IMR-90 (cell line): ENCODE measurements at regions not wholly inside any gene's neighbourhood (a gene's known extent, or its start where the extent isn't known, plus 50 kb on each side); places are given as distances from the start of the nearest gene placed in this dataset.

Experiments used
- ATAC-seq: fragments of 200-7000 bp; cut with Tn5 transposase; 2 replicates; pipeline ENCODE4 v1.9.1; 2020; ENCODE audit warnings: low read depth, mild to moderate bottlenecking, moderate library complexity
- BruUV-seq: library from RNA; stranded (reverse); fragments of 400-500 nt; replicated peaks from 2 replicates; lab custom pipeline; 2021; lab: Mats Ljungman, UMichigan
- CTCF ChIA-PET: fragments of 300-600 bp; formaldehyde crosslinking; extraction: SDS; loops from one replicate; lab custom pipeline; 2021; ENCODE audit warnings: antibody characterized with exemption; lab: Yijun Ruan, JAX
- POLR2A ChIA-PET: fragments of 300-600 bp; sonication (Branson Sonifier 250); formaldehyde crosslinking; loops from one replicate; lab custom pipeline; 2022; ENCODE audit warnings: antibody characterized with exemption; ENCODE audit not compliant: unreplicated experiment; lab: Charles Lee
- DNase-seq: peaks from one replicate; pipeline ENCODE4 v3.0.0; 2013
- H2AFZ ChIP-seq: replicated peaks from 2 replicates; pipeline ENCODE3; 2013; ENCODE audit warnings: low read length, mild to moderate bottlenecking; ENCODE audit not compliant: poor library complexity
- H2AK5ac ChIP-seq: 2 replicates; pipeline ENCODE4 v1.6.1; 2013; ENCODE audit warnings: low read depth, low read length, inconsistent platforms
- H2AK9ac ChIP-seq: replicated peaks from 2 replicates; pipeline ENCODE3; 2013; ENCODE audit warnings: mild to moderate bottlenecking, low read depth, low read length, moderate library complexity; ENCODE audit not compliant: poor library complexity
- H2BK120ac ChIP-seq: 2 replicates; pipeline ENCODE4 v1.6.1; 2013; ENCODE audit warnings: low read depth, low read length, inconsistent platforms
- H2BK15ac ChIP-seq: 3 replicates; pipeline ENCODE4 v1.6.1; 2013; ENCODE audit warnings: low read depth, low read length, inconsistent platforms
- H2BK20ac ChIP-seq: 2 replicates; pipeline ENCODE4 v1.6.1; 2013; ENCODE audit warnings: low read depth, mild to moderate bottlenecking, inconsistent platforms, low read length, moderate library complexity
- H2BK5ac ChIP-seq: 2 replicates; pipeline ENCODE4 v1.6.1; 2013; ENCODE audit warnings: mild to moderate bottlenecking, low read depth, low read length, inconsistent platforms; ENCODE audit not compliant: poor library complexity, severe bottlenecking
- H3K14ac ChIP-seq: replicated peaks from 2 replicates; pipeline ENCODE4 v1.6.1; 2013; ENCODE audit warnings: low read depth, low read length, inconsistent platforms
- H3K18ac ChIP-seq: 2 replicates; pipeline ENCODE4 v1.6.1; 2013; ENCODE audit warnings: low read depth, low read length, control low read depth
- H3K23ac ChIP-seq: 2 replicates; pipeline ENCODE4 v1.6.1; 2013; ENCODE audit warnings: low read depth, low read length, inconsistent platforms
- H3K27ac ChIP-seq: 2 replicates; pipeline ENCODE4 v1.5.1; 2013; ENCODE audit warnings: mild to moderate bottlenecking, control low read depth, low read length; ENCODE audit not compliant: insufficient read depth
- H3K27me3 ChIP-seq: 2 replicates; pipeline ENCODE4 v1.6.1; 2013; ENCODE audit warnings: low read length; ENCODE audit not compliant: control insufficient read depth, insufficient read depth
- H3K36me3 ChIP-seq: 2 replicates; pipeline ENCODE4 v1.6.1; 2013; ENCODE audit warnings: low read length, mixed read lengths; ENCODE audit not compliant: control insufficient read depth, insufficient read depth
- H3K4ac ChIP-seq: 2 replicates; pipeline ENCODE4 v1.6.1; 2013; ENCODE audit warnings: low read depth, low read length, inconsistent platforms
- H3K4me1 ChIP-seq: 2 replicates; pipeline ENCODE4 v1.6.1; 2013; ENCODE audit warnings: low read length, mixed read lengths; ENCODE audit not compliant: control insufficient read depth, insufficient read depth
- H3K4me2 ChIP-seq: 2 replicates; pipeline ENCODE4 v1.6.1; 2013; ENCODE audit warnings: low read depth, mild to moderate bottlenecking, control low read depth, low read length, moderate library complexity
- H3K4me3 ChIP-seq: 2 replicates; pipeline ENCODE4 v1.5.1; 2013; ENCODE audit warnings: low read depth, mild to moderate bottlenecking, control low read depth, low read length, moderate library complexity; ENCODE audit not compliant: insufficient read depth
- H3K56ac ChIP-seq: 2 replicates; pipeline ENCODE4 v1.6.1; 2013; ENCODE audit warnings: low read length, inconsistent platforms; ENCODE audit not compliant: insufficient read depth; ENCODE audit errors: extremely low read depth
- H3K79me1 ChIP-seq, 2 experiments: 2 replicates each; pipeline ENCODE4 v1.6.1; 2013; ENCODE audit warnings: low read length in 2 of 2, inconsistent platforms in 1 of 2, low read depth in 1 of 2
- H3K9ac ChIP-seq: 2 replicates; pipeline ENCODE4 v1.6.1; 2013; ENCODE audit warnings: low read depth, low read length, control low read depth
- H3K9me1 ChIP-seq: 2 replicates; pipeline ENCODE4 v1.6.1; 2013; ENCODE audit warnings: low read length, inconsistent platforms; ENCODE audit not compliant: insufficient read depth
- H3K9me3 ChIP-seq: 2 replicates; pipeline ENCODE4 v1.6.1; 2013; ENCODE audit warnings: low read length; ENCODE audit not compliant: control insufficient read depth, insufficient read depth
- H4K20me1 ChIP-seq: 2 replicates; pipeline ENCODE4 v1.6.1; 2013; ENCODE audit warnings: low read length, inconsistent platforms; ENCODE audit not compliant: insufficient read depth
- H4K5ac ChIP-seq: 2 replicates; pipeline ENCODE4 v1.6.1; 2013; ENCODE audit warnings: mild to moderate bottlenecking, low read depth, low read length, control low read depth
- H4K8ac ChIP-seq, 2 experiments: 2 replicates each; pipeline ENCODE4 v1.6.1; 2013; ENCODE audit warnings: low read depth in 2 of 2, low read length in 2 of 2, control low read depth in 1 of 2, inconsistent platforms in 1 of 2
- H4K91ac ChIP-seq: 2 replicates; pipeline ENCODE4 v1.6.1; 2013; ENCODE audit warnings: low read depth, low read length, inconsistent platforms; ENCODE audit not compliant: insufficient read depth
- CHD1 ChIP-seq: IDR thresholded peaks from 2 replicates; pipeline ENCODE4 v1.6.1; 2012; ENCODE audit warnings: low read depth, low read length, improper control_type of control experiment
- ELK1 ChIP-seq: fragments of 150-350 bp; IDR thresholded peaks from 2 replicates; pipeline ENCODE4 v1.6.1; 2016; ENCODE audit warnings: low read depth, mild to moderate bottlenecking, low read length, moderate library complexity, borderline replicate concordance
- MAFK ChIP-seq: IDR thresholded peaks from 2 replicates; pipeline ENCODE4 v1.6.1; 2012; ENCODE audit warnings: low read depth, low read length, improper control_type of control experiment
- MAZ ChIP-seq: IDR thresholded peaks from 2 replicates; pipeline ENCODE4 v1.6.1; 2012; ENCODE audit warnings: low read depth, mild to moderate bottlenecking, low read length, improper control_type of control experiment, moderate library complexity, borderline replicate concordance
- MXI1 ChIP-seq: IDR thresholded peaks from 2 replicates; pipeline ENCODE4 v1.6.1; 2012; ENCODE audit warnings: low read depth, mild to moderate bottlenecking, low read length, moderate library complexity, borderline replicate concordance
- NFE2L2 ChIP-seq: fragments of 150-350 bp; IDR thresholded peaks from 2 replicates; pipeline ENCODE4 v1.6.1; 2016; ENCODE audit warnings: low read depth, mild to moderate bottlenecking, low read length
- POLR2A ChIP-seq: IDR thresholded peaks from 2 replicates; pipeline ENCODE4 v1.6.1; 2012; ENCODE audit warnings: mild to moderate bottlenecking, low read depth, low read length
- RAD21 ChIP-seq: IDR thresholded peaks from 2 replicates; pipeline ENCODE4 v1.6.1; 2012; ENCODE audit warnings: low read length, improper control_type of control experiment
- RCOR1 ChIP-seq: IDR thresholded peaks from 2 replicates; pipeline ENCODE4 v1.6.1; 2012; ENCODE audit warnings: mild to moderate bottlenecking, low read length, improper control_type of control experiment; ENCODE audit not compliant: insufficient replicate concordance
- RFX5 ChIP-seq: IDR thresholded peaks from 2 replicates; pipeline ENCODE4 v1.8.0; 2012; ENCODE audit warnings: low read depth, mild to moderate bottlenecking, low read length, moderate library complexity
- SMC3 ChIP-seq: fragments of 150-350 bp; IDR thresholded peaks from 2 replicates; pipeline ENCODE4 v1.6.1; 2016; ENCODE audit warnings: low read depth, mild to moderate bottlenecking, antibody characterized with exemption, low read length, moderate library complexity
- USF2 ChIP-seq: fragments of 150-350 bp; IDR thresholded peaks from 2 replicates; pipeline ENCODE4 v1.6.1; 2017; ENCODE audit warnings: mild to moderate bottlenecking, antibody characterized with exemption, low read length, low read depth
- WGBS, 2 experiments: methylation state at CpG; one replicate each; pipeline versions ENCODE4 v1.1.5 to v1.1.7; 2013; ENCODE audit warnings: missing lambda C conversion rate in 2 of 2; ENCODE audit not compliant: insufficient read length in 1 of 2; ENCODE audit errors: extremely low coverage in 2 of 2; 5-methylcytosine and 5-hydroxymethylcytosine counted together
- dilution Hi-C: fragments of 300-500 bp; cut with HindIII; formaldehyde crosslinking; loops from one replicate; pipeline ENCODE4 v1.14.3; 2018; ENCODE audit warnings: low sequenced_read_pairs; ENCODE audit not compliant: unreplicated experiment
- in situ Hi-C: fragments of 300-500 bp; cut with MboI; formaldehyde crosslinking; loops from 3 replicates; pipeline ENCODE4 v1.14.3; 2019; ENCODE audit warnings: low sequenced_read_pairs, inconsistent platforms, mixed read lengths
- intact Hi-C: fragments of 100-400 bp; cut with micrococcal nuclease; formaldehyde crosslinking; loops from 2 replicates; pipeline ENCODE4 v1.10.0; 2022
- TF ChIP-seq, protein P1 (sequence below): conservative IDR thresholded peaks from 2 replicates; pipeline ENCODE4 v1.5.1; 2012; ENCODE audit warnings: mild to moderate bottlenecking, low read depth, low read length, improper control_type of control experiment

GRCh38 chr4:36757580-36758311 lies 476.3 kb downstream of the DTHD1 start:
- Histone ChIP-seq H3K36me3 (no peaks in the 10 kb centered on the region), H3K9me1 (no peaks in the 10 kb centered on the region), H2BK20ac (no peak overlapping the region), H4K91ac (no peak overlapping the region), H3K4me3 (no peak overlapping the region), H4K8ac (no peak overlapping the region), H2AK5ac (no peak overlapping the region), H3K18ac (no peak overlapping the region), H3K79me1 (no peaks in the 10 kb centered on the region), H3K14ac (no peak overlapping the region), H3K9me3 (peaks cover 5% of the 10 kb centered on the region), H2BK120ac (no peak overlapping the region), H4K20me1 (no peaks in the 10 kb centered on the region), H2BK5ac (no peak overlapping the region), H3K4me1 (no peaks in the 10 kb centered on the region), H3K56ac (no peak overlapping the region), H2AFZ (no peak overlapping the region), H4K5ac (no peak overlapping the region), H3K4ac (no peak overlapping the region), H3K9ac (no peak overlapping the region), H3K27ac (no peak overlapping the region), H3K23ac (no peak overlapping the region), H2AK9ac (no peak overlapping the region), H2BK15ac (no peak overlapping the region), H3K27me3 (no peaks in the 10 kb centered on the region), H3K4me2 (no peak overlapping the region)
- BruUV-seq = no TSS peak
- TF ChIP-seq ELK1 (no peak), POLR2A (no peak), RFX5 (no peak), NFE2L2 (no peak), CHD1 (no peak), MAZ (no peak), MXI1 (no peak), RCOR1 (no peak), RAD21 (no peak), SMC3 (no peak), MAFK (no peak), USF2 (no peak)
- TF ChIP-seq, protein P1, sequence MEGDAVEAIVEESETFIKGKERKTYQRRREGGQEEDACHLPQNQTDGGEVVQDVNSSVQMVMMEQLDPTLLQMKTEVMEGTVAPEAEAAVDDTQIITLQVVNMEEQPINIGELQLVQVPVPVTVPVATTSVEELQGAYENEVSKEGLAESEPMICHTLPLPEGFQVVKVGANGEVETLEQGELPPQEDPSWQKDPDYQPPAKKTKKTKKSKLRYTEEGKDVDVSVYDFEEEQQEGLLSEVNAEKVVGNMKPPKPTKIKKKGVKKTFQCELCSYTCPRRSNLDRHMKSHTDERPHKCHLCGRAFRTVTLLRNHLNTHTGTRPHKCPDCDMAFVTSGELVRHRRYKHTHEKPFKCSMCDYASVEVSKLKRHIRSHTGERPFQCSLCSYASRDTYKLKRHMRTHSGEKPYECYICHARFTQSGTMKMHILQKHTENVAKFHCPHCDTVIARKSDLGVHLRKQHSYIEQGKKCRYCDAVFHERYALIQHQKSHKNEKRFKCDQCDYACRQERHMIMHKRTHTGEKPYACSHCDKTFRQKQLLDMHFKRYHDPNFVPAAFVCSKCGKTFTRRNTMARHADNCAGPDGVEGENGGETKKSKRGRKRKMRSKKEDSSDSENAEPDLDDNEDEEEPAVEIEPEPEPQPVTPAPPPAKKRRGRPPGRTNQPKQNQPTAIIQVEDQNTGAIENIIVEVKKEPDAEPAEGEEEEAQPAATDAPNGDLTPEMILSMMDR = no peak
- POLR2A ChIA-PET = no interaction called here
- no CpG with 5 or more reads among the region's 3 CpGs for WGBS, 2 experiments
- DNase-seq (no peak), ATAC-seq (no peak)
- dilution Hi-C loops = no loop called here
- CTCF ChIA-PET = no interaction called here
- in situ Hi-C loops = no loop called here
- intact Hi-C loops = no loop called here
